Activated CD8-positive, alpha-beta memory T cell treated with anti-CD3 and anti-CD28 coated beads, Interleukin-2, amount 10 ng/mL, durations not matched to agents 7 days and 5 days (primary cell): ENCODE measurements at regions not wholly inside any gene's neighbourhood (a gene's known extent, or its start where the extent isn't known, plus 50 kb on each side); places are given as distances from the start of the nearest gene placed in this dataset.
"Not testable (repeated sequence)": the region's sequence is repeated elsewhere in the genome, so short reads cannot be mapped to it uniquely, and the experiment has no call there.

ENCODE experiments used
- ATAC-seq: fragments of 150-1000 bp; cut with Tn5 transposase; one replicate; pipeline ENCODE4 v1.10.0; 2021; ENCODE audit warnings: moderate library complexity
- CTCF ChIA-PET: fragments of 350-600 bp; sonication (Branson Sonifier 250); formaldehyde crosslinking; loops from one replicate; lab custom pipeline; 2021; ENCODE audit warnings: antibody characterized with exemption; lab: Charles Lee
- DNase-seq: peaks from one replicate; pipeline ENCODE4 v3.0.0-alpha.2; 2020
- H3K27ac Mint-ChIP-seq: one replicate; pipeline ENCODE4 v1.8.0; 2021; ENCODE audit warnings: mild to moderate bottlenecking, mixed read lengths
- H3K27me3 Mint-ChIP-seq: one replicate; pipeline ENCODE4 v1.8.0; 2021; ENCODE audit warnings: mixed read lengths
- H3K36me3 Mint-ChIP-seq: one replicate; pipeline ENCODE4 v1.8.0; 2021; ENCODE audit warnings: mild to moderate bottlenecking, mixed read lengths
- H3K4me1 Mint-ChIP-seq: one replicate; pipeline ENCODE4 v1.8.0; 2021; ENCODE audit warnings: mixed read lengths
- H3K4me3 Mint-ChIP-seq: one replicate; pipeline ENCODE4 v1.8.0; 2021; ENCODE audit warnings: mild to moderate bottlenecking, moderate library complexity, mixed read lengths
- H3K9me3 Mint-ChIP-seq: one replicate; pipeline ENCODE4 v1.8.0; 2022; ENCODE audit warnings: low read depth, mixed read lengths

DNA sequence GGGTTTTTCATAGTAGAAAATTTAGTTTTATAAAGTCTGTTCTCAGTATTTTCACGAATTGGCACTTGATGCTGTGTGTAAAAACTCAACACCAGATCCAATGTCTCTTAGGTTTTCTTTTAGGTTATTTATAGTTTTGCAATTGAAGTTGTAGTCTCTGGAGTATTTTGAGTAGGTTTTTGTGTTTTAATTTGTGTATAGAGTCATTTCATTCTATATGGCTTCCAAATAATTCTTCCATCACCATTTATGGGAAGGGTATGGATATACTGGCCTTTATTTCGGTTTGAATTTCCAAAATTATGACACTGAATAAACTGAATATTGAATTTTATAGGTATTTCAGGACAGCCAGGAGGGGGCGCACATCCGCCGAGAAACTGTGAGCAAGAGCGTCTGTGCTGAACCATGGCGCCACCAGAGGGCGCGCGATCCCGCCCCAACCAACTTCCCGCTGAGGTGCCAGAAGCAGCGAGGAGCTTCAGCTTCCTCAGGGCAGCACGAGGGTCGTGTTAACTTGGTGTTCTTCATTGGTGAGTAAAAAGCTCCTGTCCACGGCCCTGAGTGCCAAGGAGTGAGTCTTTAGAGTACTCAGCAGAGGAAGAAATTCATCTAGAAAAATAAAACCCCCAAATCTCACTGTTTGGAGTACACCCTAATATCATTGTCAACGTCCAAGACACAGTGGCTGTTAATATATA lies 207.5 kb downstream of the LMLN start:
- H3K4me3 Mint-ChIP-seq = not testable (repeated sequence)
- peak overlapping the region; percentile 15 for H3K27ac Mint-ChIP-seq

DNA sequence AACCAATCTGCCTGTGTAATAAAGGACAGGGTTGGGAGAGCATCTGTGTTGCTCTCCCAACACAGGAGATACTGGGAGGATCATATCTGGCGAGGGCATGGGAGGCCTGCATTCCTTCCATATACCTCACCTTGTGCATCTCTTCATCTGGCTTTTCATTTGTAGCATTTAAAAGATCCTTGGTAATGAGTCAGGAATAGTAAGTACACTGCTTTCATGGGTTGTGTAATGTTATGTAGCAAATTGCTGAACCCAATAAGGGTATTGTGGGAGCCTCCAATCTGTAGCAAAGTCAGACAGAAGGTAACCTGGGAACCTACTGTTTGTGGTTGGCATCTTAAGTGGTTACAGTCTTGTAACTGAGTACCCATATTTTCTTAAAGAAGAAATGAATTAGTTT lies 210.8 kb downstream of the LMLN start:
- H3K4me1 Mint-ChIP-seq, CTCF ChIA-PET, H3K27me3 Mint-ChIP-seq, H3K9me3 Mint-ChIP-seq, H3K4me3 Mint-ChIP-seq, H3K36me3 Mint-ChIP-seq, DNase-seq, ATAC-seq, H3K27ac Mint-ChIP-seq: not testable (repeated sequence)

More for the DNA sequence above, 207.5 kb downstream of the LMLN start:
- H3K4me1 Mint-ChIP-seq, ATAC-seq, H3K27me3 Mint-ChIP-seq, H3K36me3 Mint-ChIP-seq, CTCF ChIA-PET, H3K9me3 Mint-ChIP-seq: not testable (repeated sequence)
- DNase-seq = peak; percentile 83

GRCh38 chr3:198173080-198173479 lies 213.1 kb downstream of the LMLN start:
- DNase-seq, H3K36me3 Mint-ChIP-seq, CTCF ChIA-PET, H3K9me3 Mint-ChIP-seq, H3K4me3 Mint-ChIP-seq, H3K4me1 Mint-ChIP-seq, H3K27ac Mint-ChIP-seq, ATAC-seq, H3K27me3 Mint-ChIP-seq: not testable (repeated sequence)

GRCh38 chr3:198173929-198174574 lies 214.0 kb downstream of the LMLN start:
- H3K4me1 Mint-ChIP-seq, CTCF ChIA-PET, ATAC-seq, H3K27me3 Mint-ChIP-seq, DNase-seq, H3K27ac Mint-ChIP-seq, H3K36me3 Mint-ChIP-seq, H3K9me3 Mint-ChIP-seq, H3K4me3 Mint-ChIP-seq: not testable (repeated sequence)
